Tibial artery (tissue), 4 donors: ENCODE measurements at regions not wholly inside any gene's neighbourhood (a gene's known extent, or its start where the extent isn't known, plus 50 kb on each side); places are given as distances from the start of the nearest gene placed in this dataset.
A peak's percentile ranks its signal among the peaks of the same experiment; 100 is the strongest.
"Not testable (repeated sequence)": the region's sequence is repeated elsewhere in the genome, so short reads cannot be mapped to it uniquely, and the experiment has no call there.

Source experiments
- DNase-seq, 2 donors: peaks; one replicate each; pipeline ENCODE4 v3.0.0-alpha.2; 2019
- H3K27ac ChIP-seq, 2 donors: fragments of 200-600 bp; sonication (generic) in 1 of 2; 1 replicate in 1 of 2; 2 replicates in 1 of 2; pipeline ENCODE4 v1.5.1; 2018 to 2019; ENCODE audit warnings: mild to moderate bottlenecking in 1 of 2
- H3K27me3 ChIP-seq, 2 donors: fragments of 200-600 bp; sonication (generic) in 1 of 2; one replicate each; pipeline versions ENCODE4 v1.5.1 to v1.6.0; 2016 to 2019
- H3K36me3 ChIP-seq, 3 donors: fragments of 200-600 bp; sonication (generic) in 2 of 3; one replicate each; pipeline ENCODE4 v1.5.1; 2016 to 2019; ENCODE audit warnings: mild to moderate bottlenecking in 2 of 3
- H3K4me1 ChIP-seq, 4 donors: fragments of 200-600 bp; sonication (generic) in 2 of 4; 1 replicate in 3 of 4; 2 replicates in 1 of 4; pipeline ENCODE4 v1.5.1; 2016 to 2019
- H3K4me3 ChIP-seq, 2 donors: fragments of 200-600 bp; sonication (generic) in 1 of 2; 1 replicate in 1 of 2; 2 replicates in 1 of 2; pipeline ENCODE4 v1.5.1; 2018 to 2019; ENCODE audit warnings: mild to moderate bottlenecking in 2 of 2
- H3K9me3 ChIP-seq, 3 donors: fragments of 200-600 bp; sonication (generic) in 1 of 3; one replicate each; pipeline ENCODE4 v1.5.1; 2016 to 2019
- intact Hi-C: fragments of 100-400 bp; cut with DNase I; formaldehyde crosslinking; loops from one replicate; pipeline ENCODE4 v1.15.0; 2023; ENCODE audit warnings: low total_unique reads
- TF ChIP-seq, protein P1 (sequence below), 2 experiments: fragments of 200-600 bp in 1 of 2; fragments of 450-650 bp in 1 of 2; IDR thresholded peaks; one replicate each; pipeline ENCODE4 v1.5.1; 2017 to 2019; ENCODE audit warnings: antibody characterized with exemption in 2 of 2, mild to moderate bottlenecking in 1 of 2, moderate library complexity in 1 of 2

DNA sequence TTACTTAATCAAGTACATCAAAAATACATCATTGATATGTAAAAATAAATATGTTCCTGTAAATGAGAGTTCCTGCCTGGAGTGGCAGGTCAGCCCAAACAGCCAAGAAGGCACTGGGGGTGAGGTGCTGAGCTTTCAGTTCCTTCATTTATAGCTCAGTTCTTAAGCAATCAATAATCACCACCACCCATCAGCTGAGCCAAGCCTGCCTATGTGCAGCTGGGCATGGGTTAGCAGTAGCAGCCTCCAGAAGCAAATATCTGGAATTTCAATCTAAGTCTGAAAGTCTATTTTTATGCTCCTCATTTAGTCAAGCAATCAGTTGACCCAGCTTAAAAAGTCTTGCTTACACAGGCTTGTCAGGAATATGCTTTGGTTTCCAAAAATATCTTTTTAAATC lies 811.0 kb upstream of the AMELY start:
- no peak overlapping the region for H3K4me3 ChIP-seq
- H3K4me1 ChIP-seq = peaks cover 0 to 3% (median 0%) of the 10 kb centered on the region in 4 donors
- H3K9me3 ChIP-seq = no peaks in the 10 kb centered on the region
- H3K27ac ChIP-seq = no peak overlapping the region
- H3K36me3 ChIP-seq = no peaks in the 10 kb centered on the region
- TF ChIP-seq, protein P1, sequence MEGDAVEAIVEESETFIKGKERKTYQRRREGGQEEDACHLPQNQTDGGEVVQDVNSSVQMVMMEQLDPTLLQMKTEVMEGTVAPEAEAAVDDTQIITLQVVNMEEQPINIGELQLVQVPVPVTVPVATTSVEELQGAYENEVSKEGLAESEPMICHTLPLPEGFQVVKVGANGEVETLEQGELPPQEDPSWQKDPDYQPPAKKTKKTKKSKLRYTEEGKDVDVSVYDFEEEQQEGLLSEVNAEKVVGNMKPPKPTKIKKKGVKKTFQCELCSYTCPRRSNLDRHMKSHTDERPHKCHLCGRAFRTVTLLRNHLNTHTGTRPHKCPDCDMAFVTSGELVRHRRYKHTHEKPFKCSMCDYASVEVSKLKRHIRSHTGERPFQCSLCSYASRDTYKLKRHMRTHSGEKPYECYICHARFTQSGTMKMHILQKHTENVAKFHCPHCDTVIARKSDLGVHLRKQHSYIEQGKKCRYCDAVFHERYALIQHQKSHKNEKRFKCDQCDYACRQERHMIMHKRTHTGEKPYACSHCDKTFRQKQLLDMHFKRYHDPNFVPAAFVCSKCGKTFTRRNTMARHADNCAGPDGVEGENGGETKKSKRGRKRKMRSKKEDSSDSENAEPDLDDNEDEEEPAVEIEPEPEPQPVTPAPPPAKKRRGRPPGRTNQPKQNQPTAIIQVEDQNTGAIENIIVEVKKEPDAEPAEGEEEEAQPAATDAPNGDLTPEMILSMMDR (IDR thresholded peaks at IDR 0.05) = no peak
- DNase-seq = peak in 1 of 2 donors; percentile 22
- intact Hi-C loops = no loop called here
- H3K27me3 ChIP-seq = no peaks in the 10 kb centered on the region

- intact Hi-C loops = no loop called here
- Histone ChIP-seq H3K4me3 (no peak overlapping the region), H3K27me3 (no peaks in the 10 kb centered on the region), H3K36me3 (no peaks in the 10 kb centered on the region), H3K27ac (no peak overlapping the region), H3K9me3 (no peaks in the 10 kb centered on the region), H3K4me1 (peaks cover 0 to 3% (median 0%) of the 10 kb centered on the region in 4 donors)
- DNase-seq = no peak
- TF ChIP-seq, protein P1 (IDR thresholded peaks at IDR 0.05) = no peak
Observed at GRCh38 chrY:7720974-7721373, 809.4 kb upstream of the AMELY start.

DNA sequence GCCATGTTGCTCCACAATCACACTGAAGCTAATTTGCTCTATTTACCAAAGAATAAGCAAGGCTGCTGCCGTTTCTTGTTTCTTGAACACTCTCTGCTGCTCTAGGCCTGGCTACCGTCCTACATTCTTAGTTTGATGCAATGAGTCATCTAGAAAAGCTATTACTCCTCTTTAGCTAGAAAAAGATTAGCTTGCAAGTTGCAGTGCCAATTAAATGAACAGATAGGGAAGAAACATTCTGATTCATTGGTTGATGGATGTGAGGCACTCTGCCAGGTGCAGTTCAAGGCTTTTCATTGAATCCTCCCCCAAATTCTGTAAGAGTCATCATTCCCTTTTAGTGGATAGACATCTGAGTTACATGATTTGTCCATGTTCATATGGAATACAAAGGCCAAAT lies 807.7 kb upstream of the AMELY start:
- TF ChIP-seq, protein P1 (IDR thresholded peaks at IDR 0.05) = no peak
- no peaks in the 10 kb centered on the region for H3K27me3 ChIP-seq
- no peaks in the 10 kb centered on the region for H3K36me3 ChIP-seq
- H3K27ac ChIP-seq = no peak overlapping the region
- H3K4me3 ChIP-seq = no peak overlapping the region
- no peaks in the 10 kb centered on the region for H3K9me3 ChIP-seq
- intact Hi-C loops = no loop called here
- DNase-seq = peak in 1 of 2 donors; percentile 19
- H3K4me1 ChIP-seq = peaks cover 0 to 3% (median 0%) of the 10 kb centered on the region in 4 donors

- Histone ChIP-seq H3K4me3 (no peak overlapping the region), H3K27ac (no peak overlapping the region), H3K36me3 (no peaks in the 10 kb centered on the region), H3K4me1 (peaks cover 0 to 3% (median 0%) of the 10 kb centered on the region in 4 donors), H3K27me3 (no peaks in the 10 kb centered on the region), H3K9me3 (no peaks in the 10 kb centered on the region)
- DNase-seq = no peak
- intact Hi-C loops = no loop called here
- TF ChIP-seq, protein P1 (IDR thresholded peaks at IDR 0.05) = no peak
Observed at GRCh38 chrY:7718626-7719025, 807.1 kb upstream of the AMELY start.

DNA sequence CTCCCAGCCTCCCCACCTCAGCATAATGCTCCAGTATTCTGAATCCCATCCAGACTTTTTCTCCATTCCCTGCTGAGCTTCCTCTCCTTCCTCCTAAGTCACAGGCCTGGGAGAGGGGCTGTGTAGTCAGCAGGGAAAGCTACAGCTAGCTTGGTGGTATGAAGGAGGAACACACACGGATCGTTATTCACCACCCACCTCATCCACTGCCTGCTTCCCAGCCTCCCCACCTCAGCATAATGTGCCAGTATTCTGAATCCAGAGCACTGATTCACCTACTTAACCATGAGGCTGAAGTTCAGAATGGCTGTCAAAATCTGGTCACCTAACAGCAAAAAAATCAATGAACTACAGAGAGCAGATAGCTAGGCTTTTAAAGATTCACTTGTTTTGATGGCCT lies 806.6 kb upstream of the AMELY start:
- no peak overlapping the region for H3K27ac ChIP-seq
- H3K4me1 ChIP-seq = peaks cover 0 to 3% (median 0%) of the 10 kb centered on the region in 4 donors
- no peaks in the 10 kb centered on the region for H3K27me3 ChIP-seq
- no peak for DNase-seq
- no peaks in the 10 kb centered on the region for H3K36me3 ChIP-seq
- H3K9me3 ChIP-seq = no peaks in the 10 kb centered on the region
- TF ChIP-seq, protein P1 (IDR thresholded peaks at IDR 0.05) = no peak
- H3K4me3 ChIP-seq = no peak overlapping the region
- intact Hi-C loops = no loop called here

DNA sequence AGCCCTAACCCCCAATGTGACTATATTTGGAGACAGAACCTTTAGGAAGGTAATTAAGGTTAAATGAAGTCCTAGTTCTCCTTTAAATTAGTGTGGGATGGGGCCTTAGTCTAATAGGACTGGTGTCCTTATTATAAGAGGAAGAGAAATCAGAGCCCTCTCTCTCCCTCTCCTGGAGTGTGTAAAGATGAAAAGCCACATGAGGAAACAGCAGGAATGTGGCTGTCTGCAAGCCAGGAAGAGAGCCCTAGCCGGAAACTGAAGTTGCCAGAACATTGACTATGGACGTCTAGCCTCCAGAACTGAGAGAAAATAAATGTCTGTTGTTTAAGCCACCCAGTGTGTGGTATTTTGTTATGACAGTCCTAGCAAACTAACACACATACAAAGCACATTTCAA lies 802.9 kb upstream of the AMELY start:
- no peaks in the 10 kb centered on the region for H3K36me3 ChIP-seq
- no peak overlapping the region for H3K4me3 ChIP-seq
- TF ChIP-seq, protein P1 (IDR thresholded peaks at IDR 0.05) = no peak
- intact Hi-C loops = no loop called here
- no peak overlapping the region for H3K27ac ChIP-seq
- H3K27me3 ChIP-seq = no peaks in the 10 kb centered on the region
- DNase-seq = no peak
- H3K9me3 ChIP-seq = no peaks in the 10 kb centered on the region
- H3K4me1 ChIP-seq = peaks cover 0 to 3% (median 0%) of the 10 kb centered on the region in 4 donors

DNA sequence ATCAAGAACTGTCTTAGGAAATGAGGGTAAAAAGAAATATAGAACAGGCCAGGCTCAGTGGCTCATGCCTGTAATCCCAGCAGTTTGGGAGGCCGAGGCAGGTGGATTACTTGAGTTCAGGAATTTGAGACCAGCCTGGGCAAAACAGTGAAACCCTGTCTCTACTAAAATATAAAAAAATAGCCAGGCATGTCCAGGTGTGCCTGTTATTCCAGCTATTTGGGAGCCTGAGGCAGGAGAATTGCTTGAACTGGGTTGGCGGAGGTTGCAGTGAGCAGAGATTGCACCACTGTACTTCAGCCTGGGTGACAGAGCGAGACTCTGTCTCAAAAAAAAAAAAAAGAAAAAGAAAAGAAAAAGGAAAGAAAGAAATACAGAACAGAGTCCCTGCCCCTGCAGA lies 802.2 kb upstream of the AMELY start:
- H3K4me3 ChIP-seq, H3K9me3 ChIP-seq, H3K27ac ChIP-seq, DNase-seq, H3K4me1 ChIP-seq, H3K27me3 ChIP-seq, intact Hi-C loops, H3K36me3 ChIP-seq: not testable (repeated sequence)
